H54 (cell line): ENCODE measurements at regions not wholly inside any gene's neighbourhood (a gene's known extent, or its start where the extent isn't known, plus 50 kb on each side); places are given as distances from the start of the nearest gene placed in this dataset.

ENCODE experiments used
- DNase-seq: peaks from one replicate; pipeline ENCODE4 v3.0.0; 2011; ENCODE audit warnings: low spot score, mixed read lengths; ENCODE audit not compliant: insufficient read length
- FAIRE-seq: peaks from 3 replicates; lab custom pipeline; 2011; peaks lifted over from hg19 to GRCh38; lab: Jason Lieb, UNC
- POLR2A ChIP-seq: IDR thresholded peaks from 2 replicates; pipeline ENCODE4 v1.6.1; 2011; ENCODE audit warnings: low read depth, mild to moderate bottlenecking, low read length

DNA sequence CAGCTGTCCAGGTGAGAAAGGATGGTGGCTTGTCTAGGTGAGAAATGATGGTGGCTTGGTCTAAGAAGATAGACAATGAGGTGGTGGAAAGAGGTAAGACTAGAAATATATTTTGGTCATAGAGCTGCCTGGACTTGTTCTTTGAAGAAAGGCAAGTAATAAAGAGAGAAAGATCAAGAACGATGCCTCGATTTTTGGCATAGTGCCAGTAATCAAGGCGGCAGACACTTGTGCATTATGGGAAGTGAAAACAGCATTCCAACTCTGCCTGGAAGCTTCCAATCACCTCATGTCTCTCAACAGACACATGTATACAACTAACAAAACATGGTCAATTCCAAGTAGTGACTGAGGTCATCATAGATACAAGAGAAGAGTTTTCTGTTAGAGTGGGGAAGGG lies 423.8 kb upstream of the NRP1 start:
- no peak for TF ChIP-seq POLR2A
- FAIRE-seq (no peak), DNase-seq (no peak)

DNA sequence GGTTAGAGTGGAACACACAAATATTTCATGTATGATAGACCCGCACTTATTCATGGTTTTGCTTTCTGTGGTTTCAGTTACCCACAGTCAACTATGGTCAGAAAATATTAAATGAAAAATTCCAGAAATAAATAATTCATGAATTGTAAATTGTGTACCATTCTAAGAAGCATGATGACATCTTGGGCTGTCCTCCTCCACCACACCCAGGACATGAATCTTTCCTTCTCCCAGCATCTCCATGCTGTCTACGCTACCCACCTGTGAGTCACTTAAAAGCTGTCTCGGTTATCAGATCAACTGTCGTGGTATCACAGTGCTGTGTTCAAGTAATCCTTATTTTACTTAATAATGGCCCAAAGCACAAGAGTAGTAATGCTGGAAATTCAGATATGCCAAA lies 419.6 kb upstream of the NRP1 start:
- DNase-seq (no peak), FAIRE-seq (no peak)
- no peak for TF ChIP-seq POLR2A

- no peak for FAIRE-seq
- TF ChIP-seq POLR2A = no peak
These were observed 418.9 kb upstream of the NRP1 start for GRCh38 chr10:33753389-33753788.

DNA sequence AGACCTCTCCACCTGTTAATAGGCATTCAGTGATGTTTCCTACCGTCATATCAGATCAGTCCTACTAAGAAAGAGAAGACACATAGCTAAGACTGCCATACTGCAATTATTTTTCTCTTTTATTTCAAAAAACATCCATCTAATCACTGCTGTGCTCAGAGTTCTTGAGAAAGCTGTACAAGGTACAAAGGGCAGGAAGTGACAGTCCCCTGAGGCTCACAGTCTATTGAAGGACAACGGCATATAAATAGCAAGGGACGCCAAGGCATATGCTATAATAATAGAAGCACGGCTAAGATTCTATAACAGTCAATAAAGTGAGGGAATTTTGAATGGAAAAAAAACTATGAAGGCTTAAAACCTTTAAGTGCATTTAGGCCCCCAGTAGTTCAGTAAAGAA lies 415.3 kb upstream of the NRP1 start:
- no peak for TF ChIP-seq POLR2A
- no peak for DNase-seq
- FAIRE-seq = no peak

More at GRCh38 chr10:33753389-33753788, 418.9 kb upstream of the NRP1 start:
- DNase-seq = no peak

DNA sequence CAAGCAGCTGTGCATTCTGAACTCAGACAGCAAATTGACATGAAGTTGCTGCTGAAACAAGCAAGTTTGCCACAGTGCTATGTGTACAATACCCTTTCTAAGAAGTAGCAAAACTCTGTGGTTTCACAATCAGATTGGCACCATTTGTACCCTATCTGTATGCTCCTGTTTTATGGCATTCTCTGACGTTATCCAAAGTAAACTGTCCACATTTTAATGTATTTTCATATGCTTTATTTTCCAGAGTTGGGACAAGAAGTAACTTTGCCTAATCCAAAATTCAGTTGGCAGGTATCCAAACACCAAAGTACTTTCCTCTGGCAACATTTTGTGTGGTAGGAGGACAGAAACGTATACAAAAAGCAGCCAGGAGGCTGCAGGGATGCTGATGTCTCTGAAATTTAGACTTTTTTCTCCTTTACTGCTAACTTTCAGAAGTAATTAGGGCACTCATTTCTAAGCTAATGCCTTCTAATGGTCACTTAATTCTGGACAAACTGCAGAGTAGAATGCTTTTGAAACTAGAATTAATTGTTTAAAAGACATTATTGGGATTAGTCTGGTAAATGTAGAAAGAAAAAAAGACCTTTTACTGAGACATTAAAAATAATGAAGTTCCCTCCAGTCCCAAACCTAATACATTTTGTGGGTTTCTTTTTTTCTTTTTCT lies 414.7 kb upstream of the NRP1 start:
- FAIRE-seq = no peak
- DNase-seq = no peak
- TF ChIP-seq POLR2A = no peak

GRCh38 chr10:33746836-33747268 lies 412.4 kb upstream of the NRP1 start:
- no peak for TF ChIP-seq POLR2A
- no peak for FAIRE-seq
- DNase-seq = no peak

DNA sequence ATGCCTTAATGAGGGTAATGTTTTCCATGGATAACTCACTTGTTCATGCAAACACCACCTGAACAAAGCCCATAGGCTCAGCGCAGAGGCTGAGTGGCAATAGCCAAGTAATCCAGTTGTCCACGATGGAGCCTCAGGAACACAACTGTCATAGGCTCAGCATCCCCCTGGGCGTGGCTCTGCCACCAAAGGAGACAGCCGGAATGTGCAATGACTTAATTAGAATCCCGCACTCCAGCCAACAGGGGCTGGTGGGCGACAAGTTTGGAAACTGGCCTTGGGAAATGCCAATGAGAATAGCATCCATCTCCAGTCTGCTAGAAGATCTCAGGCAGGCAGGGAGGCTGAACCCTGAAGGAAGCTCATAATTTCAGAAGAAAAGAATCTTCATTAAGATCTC lies 411.7 kb upstream of the NRP1 start:
- no peak for TF ChIP-seq POLR2A
- FAIRE-seq = no peak
- DNase-seq = no peak

- FAIRE-seq = no peak
- TF ChIP-seq POLR2A = no peak
These were observed 409.0 kb upstream of the NRP1 start for GRCh38 chr10:33743429-33743857.

GRCh38 chr10:33739031-33739430 lies 404.6 kb upstream of the NRP1 start:
- FAIRE-seq (no peak), DNase-seq (no peak)
- TF ChIP-seq POLR2A = no peak

More at GRCh38 chr10:33743429-33743857, 409.0 kb upstream of the NRP1 start:
- no peak for DNase-seq

DNA sequence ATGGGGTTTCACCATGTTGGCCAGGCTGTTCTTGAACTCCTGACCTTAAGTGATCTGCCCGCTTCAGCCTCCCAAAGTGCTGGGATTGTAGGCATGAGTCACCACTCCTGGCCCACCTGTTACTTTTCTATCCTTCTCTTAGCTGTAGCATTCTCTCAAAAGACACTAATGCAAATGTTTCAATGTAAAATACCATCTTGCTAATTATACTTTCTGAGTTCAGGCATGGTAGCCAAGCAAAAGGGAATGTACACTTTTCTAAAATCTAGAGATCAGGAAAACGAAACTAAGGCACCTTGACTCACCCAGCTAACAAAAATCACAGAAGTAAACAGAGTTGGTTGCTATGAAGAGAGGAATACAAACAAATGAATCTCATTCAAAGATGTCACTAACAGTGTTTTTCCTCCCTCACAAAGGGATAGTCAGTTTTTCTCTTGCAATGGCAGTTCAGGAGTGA lies 401.0 kb upstream of the NRP1 start:
- DNase-seq (no peak), FAIRE-seq (no peak)
- no peak for TF ChIP-seq POLR2A

- no peak for DNase-seq
- TF ChIP-seq POLR2A = no peak
- FAIRE-seq = peak; percentile 27
These were observed 400.1 kb upstream of the NRP1 start for GRCh38 chr10:33734393-33735155.

GRCh38 chr10:33733058-33733457 lies 398.6 kb upstream of the NRP1 start:
- TF ChIP-seq POLR2A = no peak
- DNase-seq (no peak), FAIRE-seq (no peak)

- no peak for TF ChIP-seq POLR2A
- FAIRE-seq = no peak
- no peak for DNase-seq
These were observed 397.8 kb upstream of the NRP1 start for GRCh38 chr10:33732161-33732680.

GRCh38 chr10:33731322-33731721 lies 396.9 kb upstream of the NRP1 start:
- TF ChIP-seq POLR2A = no peak
- no peak for FAIRE-seq
- DNase-seq = no peak
